PC-9 (cell line): ENCODE measurements at regions not wholly inside any gene's neighbourhood (a gene's known extent, or its start where the extent isn't known, plus 50 kb on each side); places are given as distances from the start of the nearest gene placed in this dataset.
"Not testable (repeated sequence)": the region's sequence is repeated elsewhere in the genome, so short reads cannot be mapped to it uniquely, and the experiment has no call there.

Source experiments
- BruUV-seq: library from RNA; stranded (reverse); fragments of 400-500 nt; replicated peaks from 2 replicates; lab custom pipeline; 2021; lab: Mats Ljungman, UMichigan
- CTCF ChIA-PET: fragments of 300-600 bp; sonication (Branson Sonifier 250); formaldehyde crosslinking; loops from one replicate; lab custom pipeline; 2022; ENCODE audit warnings: antibody characterized with exemption; lab: Charles Lee
- POLR2A ChIA-PET: fragments of 300-600 bp; sonication (Branson Sonifier 250); formaldehyde crosslinking; loops from one replicate; lab custom pipeline; 2022; ENCODE audit warnings: antibody characterized with exemption; ENCODE audit not compliant: unreplicated experiment; lab: Charles Lee
- DNase-seq, 2 experiments: peaks; one replicate each; pipeline versions ENCODE4 v3.0.0 to v3.0.0-alpha.2; 2015 to 2022; ENCODE audit warnings: mixed read lengths in 1 of 2
- H2AFZ ChIP-seq: fragments of 200-600 bp; sonication (generic); 2 replicates; pipeline ENCODE4 v1.8.1; 2017; ENCODE audit warnings: antibody characterized with exemption
- H3F3A ChIP-seq: fragments of 200-600 bp; sonication (generic); 2 replicates; pipeline ENCODE4 v1.8.1; 2017; ENCODE audit warnings: antibody characterized with exemption, mild to moderate bottlenecking, low read depth; ENCODE audit not compliant: insufficient read depth
- H3K27ac ChIP-seq: fragments of 200-600 bp; sonication (generic); 2 replicates; pipeline ENCODE4 v1.6.1; 2016; ENCODE audit warnings: mixed run types
- H3K27me3 ChIP-seq: fragments of 200-600 bp; sonication (generic); 2 replicates; pipeline ENCODE4 v1.6.1; 2016; ENCODE audit warnings: low read depth, mixed run types; ENCODE audit not compliant: insufficient read depth
- H3K36me3 ChIP-seq: fragments of 200-600 bp; sonication (generic); 2 replicates; pipeline ENCODE4 v1.6.1; 2016; ENCODE audit warnings: low read depth, mixed run types
- H3K4me1 ChIP-seq: fragments of 200-600 bp; sonication (generic); replicated peaks from 2 replicates; pipeline ENCODE4 v1.6.1; 2016; ENCODE audit warnings: mixed run types; ENCODE audit not compliant: insufficient read depth
- H3K4me2 ChIP-seq: fragments of 200-600 bp; sonication (generic); 2 replicates; pipeline ENCODE4 v1.6.1; 2017; ENCODE audit warnings: mixed run types
- H3K4me3 ChIP-seq: fragments of 200-600 bp; sonication (generic); 2 replicates; pipeline ENCODE4 v1.6.1; 2016; ENCODE audit warnings: mixed run types
- H3K79me2 ChIP-seq: fragments of 200-600 bp; sonication (generic); 2 replicates; pipeline ENCODE4 v1.6.1; 2017; ENCODE audit warnings: low read depth, mixed run types
- H3K9me2 ChIP-seq: fragments of 200-600 bp; sonication (generic); 2 replicates; pipeline ENCODE4 v1.8.1; 2017; ENCODE audit warnings: mild to moderate bottlenecking; ENCODE audit not compliant: insufficient read depth
- H3K9me3 ChIP-seq: fragments of 200-600 bp; sonication (generic); 2 replicates; pipeline ENCODE4 v1.8.1; 2016; ENCODE audit warnings: low read depth; ENCODE audit not compliant: insufficient read depth
- H4K20me1 ChIP-seq: fragments of 200-600 bp; sonication (generic); 2 replicates; pipeline ENCODE4 v1.8.1; 2017; ENCODE audit not compliant: insufficient read depth
- CTCF ChIP-seq: fragments of 200-600 bp; sonication (generic); conservative IDR thresholded peaks from 2 replicates; pipeline ENCODE4 v1.6.1; 2017; ENCODE audit warnings: mixed run types, antibody characterized with exemption, mild to moderate bottlenecking, moderate library complexity
- EZH2 ChIP-seq: fragments of 200-600 bp; sonication (generic); IDR thresholded peaks from 2 replicates; pipeline ENCODE4 v1.8.0; 2017; ENCODE audit warnings: antibody characterized with exemption, low read depth
- intact Hi-C: fragments of 100-400 bp; cut with micrococcal nuclease; formaldehyde crosslinking; loops from one replicate; pipeline ENCODE4 v1.10.0; 2022; ENCODE audit not compliant: unreplicated experiment

- H3K79me2 ChIP-seq = no peaks in the 10 kb centered on the region
- no peaks in the 10 kb centered on the region for H3K36me3 ChIP-seq
- no peaks in the 10 kb centered on the region for H3K9me2 ChIP-seq
- POLR2A ChIA-PET = no interaction called here
- TF ChIP-seq CTCF (no peak), EZH2 (no peak)
- no peak for DNase-seq
- H3K9me3 ChIP-seq = no peaks in the 10 kb centered on the region
- CTCF ChIA-PET = no interaction called here
- H2AFZ ChIP-seq = no peak overlapping the region
- H3K4me3 ChIP-seq = no peak overlapping the region
- no peak overlapping the region for H3K4me2 ChIP-seq
- H3K27me3 ChIP-seq = no peaks in the 10 kb centered on the region
- intact Hi-C loops = no loop called here
- no peaks in the 10 kb centered on the region for H4K20me1 ChIP-seq
- H3F3A ChIP-seq = no peaks in the 10 kb centered on the region
- H3K4me1 ChIP-seq = no peaks in the 10 kb centered on the region
- H3K27ac ChIP-seq = no peak overlapping the region
- no TSS peak for BruUV-seq
These were observed 152.8 kb upstream of the ZNF519 start for GRCh38 chr18:14285053-14285452.

GRCh38 chr18:14275391-14275790 lies 143.2 kb upstream of the ZNF519 start:
- H3K4me2 ChIP-seq, H3K36me3 ChIP-seq, CTCF ChIA-PET, BruUV-seq, H3F3A ChIP-seq, POLR2A ChIA-PET, H3K27me3 ChIP-seq, H4K20me1 ChIP-seq, H3K4me1 ChIP-seq, H3K9me3 ChIP-seq, intact Hi-C loops, H3K4me3 ChIP-seq, H3K27ac ChIP-seq, H2AFZ ChIP-seq, H3K9me2 ChIP-seq, DNase-seq, H3K79me2 ChIP-seq: not testable (repeated sequence)

GRCh38 chr18:14265637-14266410 lies 133.6 kb upstream of the ZNF519 start:
- H3K27ac ChIP-seq, H3K4me2 ChIP-seq, H3K9me3 ChIP-seq, H4K20me1 ChIP-seq, DNase-seq, H3K9me2 ChIP-seq, H3K79me2 ChIP-seq, H3K4me1 ChIP-seq, H3K36me3 ChIP-seq, CTCF ChIA-PET, intact Hi-C loops, H2AFZ ChIP-seq, BruUV-seq, H3K4me3 ChIP-seq, H3K27me3 ChIP-seq, H3F3A ChIP-seq: not testable (repeated sequence)
- POLR2A ChIA-PET = interaction anchor here (0.7 kb wide), 1 partner anchor 1734 kb away, joined by 3 read pairs; no protein-coding TSS in a partner anchor

GRCh38 chr18:14262786-14263185 lies 130.6 kb upstream of the ZNF519 start:
- CTCF ChIA-PET, H3K4me3 ChIP-seq, H3K36me3 ChIP-seq, H3K27me3 ChIP-seq, intact Hi-C loops, H3K9me2 ChIP-seq, DNase-seq, H4K20me1 ChIP-seq, BruUV-seq, H3F3A ChIP-seq, H3K9me3 ChIP-seq, H2AFZ ChIP-seq, H3K79me2 ChIP-seq, H3K4me2 ChIP-seq, H3K4me1 ChIP-seq, H3K27ac ChIP-seq, POLR2A ChIA-PET: not testable (repeated sequence)

- H3K4me2 ChIP-seq, CTCF ChIA-PET, H3F3A ChIP-seq, intact Hi-C loops, H2AFZ ChIP-seq, H3K27ac ChIP-seq, H4K20me1 ChIP-seq, H3K9me2 ChIP-seq, H3K9me3 ChIP-seq, H3K4me3 ChIP-seq, BruUV-seq, H3K4me1 ChIP-seq, H3K27me3 ChIP-seq, H3K36me3 ChIP-seq, H3K79me2 ChIP-seq, POLR2A ChIA-PET, DNase-seq: not testable (repeated sequence)
These were observed 117.9 kb upstream of the ZNF519 start for GRCh38 chr18:14250084-14250677.

GRCh38 chr18:14239224-14239623 lies 107.0 kb upstream of the ZNF519 start:
- POLR2A ChIA-PET, intact Hi-C loops, BruUV-seq: not testable (repeated sequence)

More at GRCh38 chr18:14239224-14239623, 107.0 kb upstream of the ZNF519 start:
- H3K36me3 ChIP-seq, H3K27ac ChIP-seq, H2AFZ ChIP-seq, H3K4me1 ChIP-seq, H3K9me3 ChIP-seq, H3K9me2 ChIP-seq, H3K27me3 ChIP-seq, CTCF ChIA-PET, H4K20me1 ChIP-seq, DNase-seq, H3K79me2 ChIP-seq, H3K4me2 ChIP-seq, H3F3A ChIP-seq, H3K4me3 ChIP-seq: not testable (repeated sequence)
